Adipocyte (in vitro differentiated cells): ENCODE measurements at regions not wholly inside any gene's neighbourhood (a gene's known extent, or its start where the extent isn't known, plus 50 kb on each side); places are given as distances from the start of the nearest gene placed in this dataset.

Experiments used
- DNase-seq: peaks from one replicate; pipeline ENCODE4 v3.0.0-alpha.2; 2015; ENCODE audit warnings: low read depth
- H3K27me3 ChIP-seq: replicated peaks from 2 replicates; pipeline ENCODE4 v1.7.0; 2013; ENCODE audit warnings: mild to moderate bottlenecking, low read length, moderate library complexity; ENCODE audit not compliant: control insufficient read depth, insufficient read depth
- H3K36me3 ChIP-seq: 2 replicates; pipeline ENCODE4 v1.7.0; 2013; ENCODE audit warnings: low read length, mild to moderate bottlenecking, moderate library complexity; ENCODE audit not compliant: control insufficient read depth, insufficient read depth, severe bottlenecking
- H3K4me1 ChIP-seq: 2 replicates; pipeline ENCODE4 v1.7.0; 2013; ENCODE audit warnings: mild to moderate bottlenecking, low read length, moderate library complexity; ENCODE audit not compliant: control insufficient read depth, insufficient read depth
- H3K4me3 ChIP-seq: 2 replicates; pipeline ENCODE4 v1.7.0; 2013; ENCODE audit warnings: mild to moderate bottlenecking, low read length, moderate library complexity
- H3K9ac ChIP-seq: 2 replicates; pipeline ENCODE4 v1.7.0; 2013; ENCODE audit warnings: mild to moderate bottlenecking, low read length, moderate library complexity
- H3K9me3 ChIP-seq: 2 replicates; pipeline ENCODE4 v1.7.0; 2013; ENCODE audit warnings: mild to moderate bottlenecking, low read length, moderate library complexity; ENCODE audit not compliant: control insufficient read depth

DNA sequence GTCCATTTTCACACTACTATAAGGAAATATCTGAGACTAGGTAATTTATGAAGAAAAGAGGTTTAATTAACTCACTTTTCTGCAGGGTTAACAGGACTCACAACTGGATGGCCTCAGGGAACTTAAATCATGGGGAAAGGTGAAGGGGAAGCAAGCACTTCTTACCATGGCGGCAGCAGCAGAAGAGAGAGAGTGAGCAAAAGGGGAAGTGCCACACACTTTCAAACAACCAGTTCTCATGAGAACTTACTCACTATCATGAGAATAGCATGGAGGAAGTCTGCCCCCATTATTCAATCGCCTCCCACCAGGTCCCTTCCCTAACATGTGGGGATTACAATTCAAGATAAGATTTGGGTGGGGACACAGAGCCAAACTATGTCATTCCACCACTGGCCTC lies 55.1 kb upstream of the NETO1 start:
- H3K4me1 ChIP-seq, result no peaks in the 10 kb centered on the region
- peaks cover 7% of the 10 kb centered on the region for H3K9me3 ChIP-seq
- no peak overlapping the region for H3K9ac ChIP-seq
- no peaks in the 10 kb centered on the region for H3K36me3 ChIP-seq
- H3K4me3 ChIP-seq, result no peak overlapping the region
- H3K27me3 ChIP-seq, result no peaks in the 10 kb centered on the region
- DNase-seq, result no peak
